DOHH2 (cell line): ENCODE measurements at regions not wholly inside any gene's neighbourhood (a gene's known extent, or its start where the extent isn't known, plus 50 kb on each side); places are given as distances from the start of the nearest gene placed in this dataset.

ENCODE experiments used
- EZH2phosphoT487 ChIP-seq: fragments of 200-600 bp; sonication (generic); IDR thresholded peaks from 2 replicates; pipeline ENCODE4 v1.6.1; 2017; ENCODE audit warnings: borderline replicate concordance, mild to moderate bottlenecking, antibody characterized with exemption, low read length, moderate library complexity, mixed read lengths
- TF ChIP-seq, protein P1 (sequence below): fragments of 200-600 bp; sonication (generic); IDR thresholded peaks from one replicate; pipeline ENCODE4 v1.5.1; 2014; ENCODE audit warnings: antibody characterized with exemption, mild to moderate bottlenecking, low read depth, low read length; ENCODE audit not compliant: poor library complexity, severe bottlenecking

DNA sequence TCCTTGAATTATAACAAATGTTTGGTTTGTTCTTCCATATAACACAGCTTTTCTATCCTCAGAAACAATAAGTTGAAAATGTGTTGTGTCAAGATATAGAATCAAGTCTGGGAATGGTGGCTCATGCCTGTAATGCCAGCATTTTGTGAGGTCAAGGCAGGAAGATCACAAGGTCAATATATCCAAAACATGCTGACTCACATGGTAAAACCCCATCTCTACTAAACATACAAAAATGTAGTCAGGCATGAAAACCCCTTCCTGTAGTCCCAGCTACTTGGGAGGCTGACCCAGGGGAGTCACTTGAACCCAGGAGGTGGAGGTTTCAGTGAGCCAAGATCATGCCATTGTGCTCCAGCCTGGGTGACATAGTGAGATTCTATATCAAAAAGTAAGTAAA lies 934.2 kb upstream of the AMELY start:
- TF ChIP-seq, protein P1, sequence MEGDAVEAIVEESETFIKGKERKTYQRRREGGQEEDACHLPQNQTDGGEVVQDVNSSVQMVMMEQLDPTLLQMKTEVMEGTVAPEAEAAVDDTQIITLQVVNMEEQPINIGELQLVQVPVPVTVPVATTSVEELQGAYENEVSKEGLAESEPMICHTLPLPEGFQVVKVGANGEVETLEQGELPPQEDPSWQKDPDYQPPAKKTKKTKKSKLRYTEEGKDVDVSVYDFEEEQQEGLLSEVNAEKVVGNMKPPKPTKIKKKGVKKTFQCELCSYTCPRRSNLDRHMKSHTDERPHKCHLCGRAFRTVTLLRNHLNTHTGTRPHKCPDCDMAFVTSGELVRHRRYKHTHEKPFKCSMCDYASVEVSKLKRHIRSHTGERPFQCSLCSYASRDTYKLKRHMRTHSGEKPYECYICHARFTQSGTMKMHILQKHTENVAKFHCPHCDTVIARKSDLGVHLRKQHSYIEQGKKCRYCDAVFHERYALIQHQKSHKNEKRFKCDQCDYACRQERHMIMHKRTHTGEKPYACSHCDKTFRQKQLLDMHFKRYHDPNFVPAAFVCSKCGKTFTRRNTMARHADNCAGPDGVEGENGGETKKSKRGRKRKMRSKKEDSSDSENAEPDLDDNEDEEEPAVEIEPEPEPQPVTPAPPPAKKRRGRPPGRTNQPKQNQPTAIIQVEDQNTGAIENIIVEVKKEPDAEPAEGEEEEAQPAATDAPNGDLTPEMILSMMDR, result no peak
- no peak for TF ChIP-seq EZH2phosphoT487
